KMS-11 (cell line): ENCODE measurements at regions not wholly inside any gene's neighbourhood (a gene's known extent, or its start where the extent isn't known, plus 50 kb on each side); places are given as distances from the start of the nearest gene placed in this dataset.
"Not testable (repeated sequence)": the region's sequence is repeated elsewhere in the genome, so short reads cannot be mapped to it uniquely, and the experiment has no call there.

Experiments used
- H2AFZ ChIP-seq: fragments of 200-600 bp; sonication (generic); 2 replicates; pipeline ENCODE4 v1.6.1; 2016; ENCODE audit warnings: antibody characterized with exemption, mixed run types, low read depth
- H3K27ac ChIP-seq: fragments of 200-600 bp; sonication (generic); 2 replicates; pipeline ENCODE4 v1.6.1; 2016; ENCODE audit warnings: mild to moderate bottlenecking, mixed run types
- H3K27me3 ChIP-seq: fragments of 200-600 bp; sonication (generic); 2 replicates; pipeline ENCODE4 v1.6.1; 2017; ENCODE audit warnings: mild to moderate bottlenecking, low read depth, mixed run types, moderate library complexity; ENCODE audit not compliant: insufficient read depth
- H3K36me3 ChIP-seq: fragments of 200-600 bp; sonication (generic); 2 replicates; pipeline ENCODE4 v1.6.1; 2017; ENCODE audit warnings: mild to moderate bottlenecking, mixed run types; ENCODE audit not compliant: insufficient read depth
- H3K4me1 ChIP-seq: fragments of 200-600 bp; sonication (generic); 2 replicates; pipeline ENCODE4 v1.6.1; 2016; ENCODE audit warnings: mild to moderate bottlenecking, low read depth, mixed run types; ENCODE audit not compliant: poor library complexity, severe bottlenecking
- H3K4me2 ChIP-seq: fragments of 200-600 bp; sonication (generic); 2 replicates; pipeline ENCODE4 v1.7.0; 2016; ENCODE audit warnings: mild to moderate bottlenecking, mixed run types
- H3K4me3 ChIP-seq: fragments of 200-600 bp; sonication (generic); IDR thresholded peaks from 2 replicates; pipeline ENCODE4 v1.6.1; 2017; ENCODE audit warnings: low read depth, low read length, mixed read lengths; ENCODE audit not compliant: insufficient read depth
- H3K79me2 ChIP-seq: fragments of 200-600 bp; sonication (generic); 2 replicates; pipeline ENCODE4 v1.6.1; 2016; ENCODE audit warnings: low read depth, mixed run types; ENCODE audit not compliant: insufficient read depth
- H3K9ac ChIP-seq: fragments of 200-600 bp; sonication (generic); 2 replicates; pipeline ENCODE4 v1.6.1; 2016; ENCODE audit warnings: mild to moderate bottlenecking, mixed run types
- H4K20me1 ChIP-seq: fragments of 200-600 bp; sonication (generic); 2 replicates; pipeline ENCODE4 v1.6.1; 2016; ENCODE audit warnings: mild to moderate bottlenecking, mixed run types; ENCODE audit not compliant: insufficient read depth
- CTCF ChIP-seq: fragments of 200-600 bp; sonication (generic); conservative IDR thresholded peaks from 2 replicates; pipeline ENCODE4 v1.6.1; 2017; ENCODE audit warnings: low read depth, mild to moderate bottlenecking, antibody characterized with exemption, low read length, moderate library complexity, mixed read lengths

GRCh38 chr11:42806191-42806590 is 505.6 kb upstream of the API5 start:
- no peak overlapping the region for H3K27ac ChIP-seq
- no peak overlapping the region for H3K4me2 ChIP-seq
- TF ChIP-seq CTCF = no peak
- no peaks in the 10 kb centered on the region for H3K27me3 ChIP-seq
- no peak overlapping the region for H2AFZ ChIP-seq
- no peak overlapping the region for H3K4me3 ChIP-seq
- no peaks in the 10 kb centered on the region for H3K79me2 ChIP-seq
- H3K4me1 ChIP-seq = no peaks in the 10 kb centered on the region
- H4K20me1 ChIP-seq = no peaks in the 10 kb centered on the region
- H3K36me3 ChIP-seq = no peaks in the 10 kb centered on the region
- no peak overlapping the region for H3K9ac ChIP-seq

GRCh38 chr11:42812361-42812760 is 499.4 kb upstream of the API5 start:
- TF ChIP-seq CTCF = no peak
- no peaks in the 10 kb centered on the region for H3K36me3 ChIP-seq
- no peak overlapping the region for H3K27ac ChIP-seq
- no peak overlapping the region for H3K4me2 ChIP-seq
- no peaks in the 10 kb centered on the region for H3K4me1 ChIP-seq
- no peak overlapping the region for H3K9ac ChIP-seq
- H3K27me3 ChIP-seq = no peaks in the 10 kb centered on the region
- no peak overlapping the region for H2AFZ ChIP-seq
- no peaks in the 10 kb centered on the region for H4K20me1 ChIP-seq
- no peak overlapping the region for H3K4me3 ChIP-seq
- H3K79me2 ChIP-seq = no peaks in the 10 kb centered on the region

- Histone ChIP-seq H3K4me3 (no peak overlapping the region), H4K20me1 (no peaks in the 10 kb centered on the region), H3K4me1 (no peaks in the 10 kb centered on the region), H3K36me3 (no peaks in the 10 kb centered on the region), H3K27me3 (no peaks in the 10 kb centered on the region), H3K4me2 (no peak overlapping the region), H2AFZ (no peak overlapping the region), H3K9ac (no peak overlapping the region), H3K27ac (no peak overlapping the region), H3K79me2 (no peaks in the 10 kb centered on the region)
- TF ChIP-seq CTCF = no peak
Observed at GRCh38 chr11:42812960-42813359, 498.8 kb upstream of the API5 start.

GRCh38 chr11:42816471-42816870 is 495.3 kb upstream of the API5 start:
- Histone ChIP-seq H3K27me3 (no peaks in the 10 kb centered on the region), H3K79me2 (no peaks in the 10 kb centered on the region), H2AFZ (no peak overlapping the region), H3K4me3 (no peak overlapping the region), H3K4me2 (no peak overlapping the region), H3K36me3 (no peaks in the 10 kb centered on the region), H4K20me1 (no peaks in the 10 kb centered on the region), H3K9ac (no peak overlapping the region), H3K27ac (no peak overlapping the region), H3K4me1 (no peaks in the 10 kb centered on the region)
- no peak for TF ChIP-seq CTCF

- no peaks in the 10 kb centered on the region for H3K36me3 ChIP-seq
- H3K27me3 ChIP-seq = no peaks in the 10 kb centered on the region
- TF ChIP-seq CTCF = no peak
Observed at GRCh38 chr11:42819126-42819525, 492.7 kb upstream of the API5 start.

GRCh38 chr11:42822188-42822587 is 489.6 kb upstream of the API5 start:
- not testable (repeated sequence) for H3K27me3 ChIP-seq, H3K4me2 ChIP-seq, H2AFZ ChIP-seq, H3K4me1 ChIP-seq, H3K79me2 ChIP-seq, H3K4me3 ChIP-seq, H3K9ac ChIP-seq, H3K27ac ChIP-seq, H4K20me1 ChIP-seq, H3K36me3 ChIP-seq

More at GRCh38 chr11:42819126-42819525, 492.7 kb upstream of the API5 start:
- H3K4me1 ChIP-seq = no peaks in the 10 kb centered on the region
- H3K27ac ChIP-seq = no peak overlapping the region
- no peak overlapping the region for H3K4me3 ChIP-seq
- no peaks in the 10 kb centered on the region for H3K79me2 ChIP-seq
- no peak overlapping the region for H3K4me2 ChIP-seq
- no peaks in the 10 kb centered on the region for H4K20me1 ChIP-seq
- H3K9ac ChIP-seq = no peak overlapping the region
- no peak overlapping the region for H2AFZ ChIP-seq
